ENCODE measurements at regions not wholly inside any gene's neighbourhood (a gene's known extent, or its start where the extent isn't known, plus 50 kb on each side); places are given as distances from the start of the nearest gene placed in this dataset.

DNA sequence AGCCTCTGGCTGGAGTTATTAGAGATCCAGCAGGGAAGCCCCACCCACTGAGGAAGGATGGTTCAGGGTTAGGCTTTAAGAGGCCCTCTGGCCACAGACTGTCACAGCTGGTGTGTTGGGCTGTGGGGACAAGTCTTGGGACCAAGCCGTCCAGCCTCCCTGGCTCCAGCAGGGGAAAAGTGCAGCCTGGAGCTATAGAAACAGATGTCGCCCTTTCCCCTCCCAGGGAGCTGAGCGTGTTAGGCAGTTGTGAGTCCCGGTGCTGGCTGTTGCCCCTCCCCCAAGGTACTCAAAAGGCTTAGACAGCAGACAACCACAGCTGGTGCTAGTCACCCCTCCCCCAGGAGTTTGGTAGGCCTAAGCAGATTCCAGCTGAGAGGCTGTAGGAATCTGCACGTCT lies 143.4 kb downstream of the TMEM168 start:
- TF ChIP-seq, protein P1, sequence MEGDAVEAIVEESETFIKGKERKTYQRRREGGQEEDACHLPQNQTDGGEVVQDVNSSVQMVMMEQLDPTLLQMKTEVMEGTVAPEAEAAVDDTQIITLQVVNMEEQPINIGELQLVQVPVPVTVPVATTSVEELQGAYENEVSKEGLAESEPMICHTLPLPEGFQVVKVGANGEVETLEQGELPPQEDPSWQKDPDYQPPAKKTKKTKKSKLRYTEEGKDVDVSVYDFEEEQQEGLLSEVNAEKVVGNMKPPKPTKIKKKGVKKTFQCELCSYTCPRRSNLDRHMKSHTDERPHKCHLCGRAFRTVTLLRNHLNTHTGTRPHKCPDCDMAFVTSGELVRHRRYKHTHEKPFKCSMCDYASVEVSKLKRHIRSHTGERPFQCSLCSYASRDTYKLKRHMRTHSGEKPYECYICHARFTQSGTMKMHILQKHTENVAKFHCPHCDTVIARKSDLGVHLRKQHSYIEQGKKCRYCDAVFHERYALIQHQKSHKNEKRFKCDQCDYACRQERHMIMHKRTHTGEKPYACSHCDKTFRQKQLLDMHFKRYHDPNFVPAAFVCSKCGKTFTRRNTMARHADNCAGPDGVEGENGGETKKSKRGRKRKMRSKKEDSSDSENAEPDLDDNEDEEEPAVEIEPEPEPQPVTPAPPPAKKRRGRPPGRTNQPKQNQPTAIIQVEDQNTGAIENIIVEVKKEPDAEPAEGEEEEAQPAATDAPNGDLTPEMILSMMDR (IDR thresholded peaks at IDR 0.05; ENCODE audit: low read length, missing control alignments): no peak
- no peak overlapping the region for H3K4me3 ChIP-seq (replicated peaks; ENCODE audit: low read depth, low read length)
- no peak for DNase-seq (ENCODE audit: low read depth)

DNA sequence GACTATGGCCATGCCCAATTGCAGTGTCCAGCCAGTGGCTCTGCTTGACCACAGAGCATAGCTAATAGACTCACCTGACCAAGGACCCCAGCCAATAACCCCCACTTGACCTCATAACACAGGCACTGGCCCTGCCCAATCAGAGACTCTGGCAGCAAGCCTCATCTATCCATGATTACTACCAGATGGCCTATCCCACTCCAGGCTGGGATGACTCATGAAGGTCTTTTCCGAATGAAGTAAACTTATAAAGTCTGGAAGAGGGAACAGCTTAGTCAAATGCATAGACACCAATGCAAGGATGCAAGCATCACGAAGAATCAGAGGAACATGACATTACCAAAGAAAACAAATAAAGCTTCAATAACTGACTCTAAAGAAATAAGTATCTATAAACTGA lies 141.4 kb downstream of the TMEM168 start:
- TF ChIP-seq, protein P1 (IDR thresholded peaks at IDR 0.05; ENCODE audit: low read length, missing control alignments): no peak
- no peak for DNase-seq (ENCODE audit: low read depth)
- H3K4me3 ChIP-seq (replicated peaks; ENCODE audit: low read depth, low read length): no peak overlapping the region

DNA sequence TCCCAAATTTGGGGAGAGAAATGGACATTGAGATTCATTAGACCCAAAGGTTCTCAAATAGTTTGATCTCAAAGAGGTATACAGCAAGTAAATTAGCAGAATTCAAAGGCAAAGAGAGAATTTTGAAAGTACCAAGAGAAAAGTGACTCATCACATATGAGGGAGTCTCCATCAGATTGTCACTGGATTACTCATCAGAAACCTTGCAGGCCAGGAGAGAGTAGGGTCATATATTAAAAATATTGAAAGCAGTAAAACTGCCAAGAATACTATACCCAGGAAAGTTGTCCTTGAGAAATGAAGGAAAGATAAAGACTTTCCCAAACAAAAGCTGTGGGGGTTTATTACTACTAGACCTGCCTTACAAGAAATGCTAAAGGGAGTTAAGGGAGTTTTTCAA lies 140.6 kb downstream of the TMEM168 start:
- H3K4me3 ChIP-seq (replicated peaks; ENCODE audit: low read depth, low read length): no peak overlapping the region
- TF ChIP-seq, protein P1 (IDR thresholded peaks at IDR 0.05; ENCODE audit: low read length, missing control alignments): no peak
- DNase-seq (ENCODE audit: low read depth): peak; percentile 21

DNA sequence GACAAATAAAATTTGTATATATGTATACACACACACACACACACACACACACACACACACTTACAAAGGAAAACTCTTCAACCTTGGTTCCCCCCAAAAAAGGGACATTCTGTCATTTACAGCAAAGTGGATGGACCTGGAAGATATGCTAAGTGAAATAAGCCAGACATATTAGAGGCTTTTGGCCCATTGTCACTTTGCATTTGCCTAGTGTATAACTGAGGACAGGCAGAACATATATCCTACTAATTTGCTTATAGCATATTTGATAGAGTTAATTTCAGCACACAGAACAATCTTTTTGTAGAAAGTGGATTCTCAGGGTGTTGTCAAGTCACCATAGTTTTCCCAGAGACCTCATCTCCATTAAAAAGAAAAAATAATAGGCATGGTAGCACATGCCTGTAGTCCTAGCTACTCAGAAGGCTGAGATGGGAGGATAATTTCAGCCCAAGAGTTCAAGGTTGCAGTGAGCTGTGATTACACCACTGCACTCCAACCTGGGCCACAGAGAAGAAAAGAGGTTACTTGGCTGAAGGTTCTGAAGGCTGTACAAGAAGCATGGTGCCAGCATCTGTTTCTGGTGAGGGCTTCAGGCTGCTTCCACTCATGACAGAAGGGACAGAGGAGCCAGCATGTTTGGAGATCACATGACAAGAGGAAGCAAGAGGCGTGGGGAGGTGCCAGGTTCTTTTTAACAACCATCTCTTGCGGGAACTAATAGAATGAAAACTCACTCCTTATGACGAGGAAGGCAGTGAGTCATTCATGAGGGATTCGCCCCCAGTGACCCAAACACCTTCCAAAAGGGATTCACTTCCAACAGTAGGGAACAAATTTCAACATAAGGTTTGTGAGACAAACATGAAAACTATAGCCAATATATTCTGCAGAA lies 135.6 kb downstream of the TMEM168 start:
- H3K4me3 ChIP-seq (replicated peaks; ENCODE audit: low read depth, low read length): no peak overlapping the region
- TF ChIP-seq, protein P1 (IDR thresholded peaks at IDR 0.05; ENCODE audit: low read length, missing control alignments): no peak
- peak; percentile 72 for DNase-seq (ENCODE audit: low read depth)

DNA sequence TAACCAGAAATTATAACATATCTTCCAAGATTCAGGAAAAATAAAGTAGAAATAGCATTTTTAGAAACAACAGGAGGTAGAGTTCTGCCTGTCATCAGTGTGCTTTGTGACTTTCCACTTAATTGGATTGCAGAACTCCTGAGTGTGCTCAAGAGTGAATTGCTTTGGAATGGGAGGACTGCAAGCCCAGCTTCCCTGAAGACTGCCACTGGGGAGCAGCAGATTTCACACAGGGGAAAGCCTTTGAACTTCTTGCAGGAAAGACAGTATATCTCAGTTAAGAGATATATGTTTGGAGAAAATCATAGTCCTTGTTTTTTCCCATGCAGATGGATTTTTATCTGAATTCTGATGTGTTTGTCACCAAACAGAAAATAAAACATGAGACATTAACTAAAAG lies 124.5 kb downstream of the TMEM168 start:
- TF ChIP-seq, protein P1 (IDR thresholded peaks at IDR 0.05; ENCODE audit: low read length, missing control alignments): peak; percentile 16

DNA sequence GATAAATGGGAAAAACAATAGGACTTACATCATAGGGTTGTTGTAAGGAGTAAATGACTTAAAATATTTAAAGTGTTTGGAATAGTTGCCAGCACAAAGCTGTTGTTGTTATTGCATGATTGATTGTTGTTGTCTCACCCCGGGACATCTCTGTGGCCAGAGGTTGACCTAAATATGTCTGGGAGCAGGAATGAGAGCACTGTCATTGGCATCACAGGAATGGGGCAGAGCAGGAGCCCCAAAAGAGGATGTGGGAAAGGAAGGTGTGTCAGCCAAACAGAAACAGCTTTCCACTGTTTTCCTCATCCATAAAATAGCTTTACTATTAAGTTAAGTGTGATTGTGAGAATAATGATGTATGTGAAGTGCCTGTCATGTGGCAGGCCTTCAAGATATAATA lies 121.6 kb downstream of the TMEM168 start:
- TF ChIP-seq, protein P1 (IDR thresholded peaks at IDR 0.05; ENCODE audit: low read length, missing control alignments): no peak
- H3K4me3 ChIP-seq (replicated peaks; ENCODE audit: low read depth, low read length): no peak overlapping the region

More for the DNA sequence above, 124.5 kb downstream of the TMEM168 start:
- no peak overlapping the region for H3K4me3 ChIP-seq (replicated peaks; ENCODE audit: low read depth, low read length)
- peak; percentile 13 for DNase-seq (ENCODE audit: low read depth)

DNA sequence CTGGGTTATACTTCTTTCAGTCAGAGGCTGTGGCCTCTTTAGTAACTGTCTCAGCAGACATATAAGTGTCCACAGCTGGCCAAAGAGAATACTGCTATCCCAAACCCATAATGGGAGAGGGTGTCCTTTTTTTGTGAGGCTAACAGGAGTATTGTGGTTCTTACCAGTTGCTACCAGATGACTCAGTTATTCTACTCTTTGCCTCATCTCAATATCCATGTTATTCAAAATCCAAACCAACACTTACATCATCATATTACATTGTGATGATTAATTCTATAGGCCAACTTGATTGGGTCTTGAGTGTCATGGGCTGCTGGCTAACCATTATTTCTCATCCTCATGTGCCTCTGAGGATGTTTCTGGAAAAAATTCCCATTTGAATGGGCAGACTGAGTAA lies 120.9 kb downstream of the TMEM168 start:
- TF ChIP-seq, protein P1 (IDR thresholded peaks at IDR 0.05; ENCODE audit: low read length, missing control alignments): no peak
- DNase-seq (ENCODE audit: low read depth): no peak
- H3K4me3 ChIP-seq (replicated peaks; ENCODE audit: low read depth, low read length): no peak overlapping the region

More for the DNA sequence above, 121.6 kb downstream of the TMEM168 start:
- no peak for DNase-seq (ENCODE audit: low read depth)

All from fibroblast of pulmonary artery (primary cell).